AG04450 (cell line): ENCODE measurements at regions not wholly inside any gene's neighbourhood (a gene's known extent, or its start where the extent isn't known, plus 50 kb on each side); places are given as distances from the start of the nearest gene placed in this dataset.

Source experiments
- CTCF ChIA-PET: fragments of 300-600, 350-600 bp; formaldehyde crosslinking; extraction: SDS; loops from one replicate; lab custom pipeline; 2022; ENCODE audit warnings: antibody characterized with exemption, inconsistent platforms; lab: Charles Lee
- POLR2A ChIA-PET: fragments of 350-600 bp; formaldehyde crosslinking; extraction: SDS; loops from one replicate; lab custom pipeline; 2021; ENCODE audit warnings: antibody characterized with exemption, inconsistent platforms; lab: Yijun Ruan, JAX
- DNase-seq: peaks from one replicate; pipeline ENCODE4 v3.0.0-alpha.2; 2011; ENCODE audit warnings: low read depth, low spot score
- H3K27ac ChIP-seq: one replicate; pipeline ENCODE4 v1.5.1; 2012; ENCODE audit warnings: low read depth, low read length, control low read depth
- H3K27me3 ChIP-seq: one replicate; pipeline ENCODE4 v1.6.0; 2012; ENCODE audit warnings: low read length; ENCODE audit not compliant: control insufficient read depth, insufficient read depth
- H3K4me3 ChIP-seq: 2 replicates; pipeline ENCODE4 v1.5.1; 2011; ENCODE audit warnings: mild to moderate bottlenecking, low read depth, low read length, control low read depth
- H3K9me3 ChIP-seq: 2 replicates; pipeline ENCODE4 v1.5.1; 2012; ENCODE audit warnings: low read length; ENCODE audit not compliant: control insufficient read depth, insufficient read depth
- TF ChIP-seq, protein P1 (sequence below): IDR thresholded peaks from 2 replicates; pipeline ENCODE4 v1.5.1; 2011; ENCODE audit warnings: low read depth, low read length, control low read depth, inconsistent platforms

DNA sequence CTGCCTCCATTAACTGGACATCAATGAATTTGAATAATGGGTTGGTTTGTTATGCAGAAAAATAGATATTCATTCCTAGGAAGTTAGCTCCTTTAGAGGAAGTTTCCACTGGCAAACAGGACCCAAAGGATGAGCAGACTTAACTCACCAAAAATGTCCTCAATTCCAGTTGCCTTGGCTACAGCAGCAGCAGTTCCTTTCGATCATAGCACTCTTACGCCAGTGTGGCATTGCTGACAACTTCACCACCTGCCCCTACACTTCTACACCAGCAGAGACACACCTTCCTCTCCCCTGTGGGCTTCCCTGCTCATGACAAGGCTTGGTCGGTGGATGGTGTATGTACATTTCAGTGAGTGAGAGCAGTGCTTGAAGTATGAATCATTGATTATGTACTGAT, 532.8 kb downstream of the QKI start:
- Histone ChIP-seq H3K27ac (no peak overlapping the region), H3K9me3 (no peaks in the 10 kb centered on the region), H3K27me3 (no peaks in the 10 kb centered on the region), H3K4me3 (no peak overlapping the region)
- ChIA-PET POLR2A (no interaction called here), CTCF (interaction anchor here (1.3 kb wide), 1 partner anchor 9 kb away, joined by 5 read pairs; no protein-coding TSS in a partner anchor)
- TF ChIP-seq, protein P1, sequence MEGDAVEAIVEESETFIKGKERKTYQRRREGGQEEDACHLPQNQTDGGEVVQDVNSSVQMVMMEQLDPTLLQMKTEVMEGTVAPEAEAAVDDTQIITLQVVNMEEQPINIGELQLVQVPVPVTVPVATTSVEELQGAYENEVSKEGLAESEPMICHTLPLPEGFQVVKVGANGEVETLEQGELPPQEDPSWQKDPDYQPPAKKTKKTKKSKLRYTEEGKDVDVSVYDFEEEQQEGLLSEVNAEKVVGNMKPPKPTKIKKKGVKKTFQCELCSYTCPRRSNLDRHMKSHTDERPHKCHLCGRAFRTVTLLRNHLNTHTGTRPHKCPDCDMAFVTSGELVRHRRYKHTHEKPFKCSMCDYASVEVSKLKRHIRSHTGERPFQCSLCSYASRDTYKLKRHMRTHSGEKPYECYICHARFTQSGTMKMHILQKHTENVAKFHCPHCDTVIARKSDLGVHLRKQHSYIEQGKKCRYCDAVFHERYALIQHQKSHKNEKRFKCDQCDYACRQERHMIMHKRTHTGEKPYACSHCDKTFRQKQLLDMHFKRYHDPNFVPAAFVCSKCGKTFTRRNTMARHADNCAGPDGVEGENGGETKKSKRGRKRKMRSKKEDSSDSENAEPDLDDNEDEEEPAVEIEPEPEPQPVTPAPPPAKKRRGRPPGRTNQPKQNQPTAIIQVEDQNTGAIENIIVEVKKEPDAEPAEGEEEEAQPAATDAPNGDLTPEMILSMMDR, result no peak
- no peak for DNase-seq

DNA sequence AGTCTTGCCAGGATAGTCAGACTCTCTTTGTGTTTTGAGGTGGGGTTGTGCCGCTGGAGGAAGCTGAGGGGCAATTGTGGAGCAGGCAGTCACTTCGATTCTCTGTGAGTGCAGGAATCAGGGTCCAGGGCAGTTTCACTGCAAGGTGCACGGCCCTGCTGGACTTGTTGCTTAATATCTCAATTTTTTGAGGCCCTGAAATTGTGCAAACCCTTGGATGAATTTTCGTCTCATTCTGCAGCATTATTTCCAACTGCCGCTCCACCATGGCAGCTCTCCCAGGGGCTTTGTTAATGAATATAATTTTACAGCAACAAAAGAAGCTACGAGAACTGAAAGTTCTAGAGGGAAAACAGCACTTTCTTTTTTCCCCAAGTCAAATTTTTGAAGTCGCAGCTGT, 531.9 kb downstream of the QKI start:
- ChIA-PET CTCF (interaction anchor here (1.3 kb wide), 1 partner anchor 10 kb away, joined by 5 read pairs; no protein-coding TSS in a partner anchor), POLR2A (no interaction called here)
- TF ChIP-seq, protein P1, result no peak
- H3K27me3 ChIP-seq, result no peaks in the 10 kb centered on the region
- no peak overlapping the region for H3K27ac ChIP-seq
- no peak overlapping the region for H3K4me3 ChIP-seq
- H3K9me3 ChIP-seq, result no peaks in the 10 kb centered on the region; the same call in 1 of the 2 replicates
- DNase-seq, result no peak

DNA sequence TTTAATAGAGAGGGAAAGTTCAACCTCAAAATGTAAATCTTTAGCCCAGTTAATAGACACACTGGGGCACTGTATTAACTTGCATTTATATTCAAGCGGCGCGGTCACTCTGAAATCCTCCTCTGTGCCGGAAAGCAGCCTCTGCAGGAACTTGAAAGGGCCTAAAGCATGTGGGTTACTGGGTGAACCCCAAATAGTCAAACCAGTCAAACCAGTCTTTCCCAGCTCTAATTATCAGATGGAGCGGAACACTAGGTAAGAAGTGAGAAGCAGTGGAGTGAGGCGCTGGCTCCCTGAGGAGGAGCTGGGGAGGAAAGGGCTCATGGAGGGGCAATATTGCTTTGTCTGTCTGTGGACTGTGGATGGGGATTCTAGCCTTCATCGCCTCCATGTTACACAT, 531.3 kb downstream of the QKI start:
- no peak overlapping the region for H3K27ac ChIP-seq
- no peaks in the 10 kb centered on the region for H3K27me3 ChIP-seq
- POLR2A ChIA-PET, result no interaction called here
- H3K4me3 ChIP-seq, result no peak overlapping the region
- H3K9me3 ChIP-seq, result no peaks in the 10 kb centered on the region; the same call in 1 of the 2 replicates
- DNase-seq, result no peak
- CTCF ChIA-PET, result no interaction called here
- TF ChIP-seq, protein P1, result no peak

DNA sequence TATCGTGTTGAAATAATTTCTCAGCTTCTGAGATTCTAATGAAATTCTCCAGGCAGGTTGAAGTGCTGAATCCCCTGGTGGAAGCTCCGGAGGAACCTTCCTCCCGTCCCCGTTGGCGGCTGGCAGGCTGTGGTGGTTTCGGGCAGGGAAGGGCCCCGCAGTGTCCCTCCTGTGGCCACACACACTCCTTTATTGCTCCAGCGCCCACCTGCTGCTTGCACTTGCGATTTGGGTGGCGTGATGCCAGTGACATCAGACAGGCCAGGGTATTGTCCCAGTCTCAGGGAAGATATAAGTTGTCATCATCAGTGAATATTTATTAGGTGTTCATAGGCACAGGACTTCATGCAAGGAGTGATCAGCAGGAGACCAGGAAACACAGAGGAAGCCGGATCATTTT, 530.4 kb downstream of the QKI start:
- POLR2A ChIA-PET, result no interaction called here
- Histone ChIP-seq H3K4me3 (no peak overlapping the region), H3K27ac (no peak overlapping the region), H3K9me3 (no peaks in the 10 kb centered on the region; the same call in 1 of the 2 replicates), H3K27me3 (no peaks in the 10 kb centered on the region)
- CTCF ChIA-PET, result interaction anchor here (1.0 kb wide), 1 partner anchor 11 kb away, joined by 3 read pairs; no protein-coding TSS in a partner anchor
- DNase-seq, result no peak
- TF ChIP-seq, protein P1, result no peak

DNA sequence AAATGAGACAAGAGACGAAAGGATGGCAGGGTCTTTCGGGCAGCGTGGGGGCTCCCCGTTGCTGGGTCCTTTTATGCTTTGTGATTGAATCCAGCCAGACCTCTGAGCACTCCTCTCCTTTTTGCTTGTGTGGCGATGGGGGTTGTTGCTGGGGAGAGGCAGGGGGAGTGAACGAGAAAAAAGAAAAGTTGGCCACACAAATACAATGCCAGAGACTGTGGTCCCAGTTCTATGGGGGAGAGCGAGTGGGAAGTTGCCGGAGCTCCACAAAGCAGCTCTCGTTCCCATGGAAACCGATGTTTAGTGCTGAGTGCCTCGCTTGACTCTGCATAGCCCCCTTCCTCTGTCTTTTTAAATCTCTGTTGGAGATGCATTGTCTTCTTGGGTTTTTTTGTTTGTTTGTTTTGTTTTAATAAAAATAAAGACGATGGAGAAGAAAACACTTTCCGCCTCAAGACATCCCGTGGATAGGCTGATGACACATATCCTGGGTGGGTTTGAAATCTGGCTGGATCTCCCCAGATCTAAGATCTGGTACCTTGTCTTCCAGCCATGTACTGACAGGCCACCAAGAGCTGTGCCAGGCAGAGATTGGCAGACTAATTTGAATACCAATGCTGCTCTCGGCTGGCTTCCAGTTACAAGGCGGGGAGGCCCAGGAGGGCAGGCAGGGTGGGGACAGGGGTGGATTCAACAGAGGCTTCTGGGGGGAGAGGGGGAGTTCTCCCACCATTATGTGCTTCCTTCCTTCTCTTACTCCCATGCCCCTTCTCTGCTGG, 529.3 kb downstream of the QKI start:
- POLR2A ChIA-PET, result no interaction called here
- CTCF ChIA-PET, result interaction anchor here (1.0 kb wide), 1 partner anchor 12 kb away, joined by 3 read pairs; no protein-coding TSS in a partner anchor
- Histone ChIP-seq H3K27me3 (no peaks in the 10 kb centered on the region), H3K4me3 (no peak overlapping the region), H3K9me3 (no peaks in the 10 kb centered on the region; the same call in 1 of the 2 replicates), H3K27ac (no peak overlapping the region)
- DNase-seq, result no peak
- TF ChIP-seq, protein P1, result no peak
